Umbilical cord (tissue), 1 donor: ENCODE measurements at regions not wholly inside any gene's neighbourhood (a gene's known extent, or its start where the extent isn't known, plus 50 kb on each side); places are given as distances from the start of the nearest gene placed in this dataset.
"Not testable (repeated sequence)": the region's sequence is repeated elsewhere in the genome, so short reads cannot be mapped to it uniquely, and the experiment has no call there.

ENCODE experiments used
- DNase-seq: peaks from one replicate; pipeline ENCODE4 v3.0.0-alpha.2; 2015; ENCODE audit warnings: low spot score

GRCh38 chr7:114084002-114084471 lies 165.2 kb upstream of the PPP1R3A start:
- DNase-seq = no peak

DNA sequence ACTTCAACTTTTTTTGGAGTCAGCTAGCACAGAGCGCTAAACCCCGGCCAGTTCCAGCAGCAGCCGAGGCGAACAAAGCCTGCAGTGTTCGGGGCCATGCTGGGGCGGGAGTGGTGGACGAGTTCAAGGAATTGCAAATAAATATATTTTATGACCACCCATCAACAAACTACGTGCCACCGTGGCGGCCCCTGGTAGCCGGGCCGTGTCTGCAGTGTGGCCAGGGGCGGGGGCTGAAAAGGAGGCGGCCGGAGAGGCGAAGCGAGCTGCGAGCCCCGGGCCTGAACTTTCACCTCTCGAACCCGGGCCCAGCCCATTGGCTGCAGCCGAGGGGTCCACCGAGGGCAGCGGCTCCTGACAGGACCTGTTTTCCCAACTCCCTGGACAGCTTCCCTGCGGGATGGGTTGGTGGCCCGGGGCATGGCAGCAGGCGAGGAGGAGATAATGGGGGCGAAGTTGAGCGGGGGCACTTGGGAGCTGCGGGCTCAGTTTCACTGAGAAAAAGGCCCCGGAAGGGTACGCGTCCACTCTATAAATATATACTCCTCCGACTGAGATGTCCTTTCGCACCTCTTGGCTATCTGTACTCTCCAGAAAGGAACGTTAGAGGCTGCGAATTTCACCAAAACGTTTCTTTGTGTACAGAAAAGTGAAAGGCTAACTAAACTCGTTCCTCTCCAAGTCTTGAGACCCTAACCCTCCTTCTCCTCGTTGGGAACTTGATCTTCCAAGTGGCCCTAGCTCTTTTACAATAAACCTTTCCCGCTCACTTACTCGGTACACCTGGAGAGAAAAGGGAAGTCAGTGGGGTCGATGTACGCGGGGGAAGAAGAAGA lies 164.6 kb upstream of the PPP1R3A start:
- peak; percentile 19 for DNase-seq

- DNase-seq = peak; percentile 31
These were observed 163.9 kb upstream of the PPP1R3A start for GRCh38 chr7:114082642-114083165.

DNA sequence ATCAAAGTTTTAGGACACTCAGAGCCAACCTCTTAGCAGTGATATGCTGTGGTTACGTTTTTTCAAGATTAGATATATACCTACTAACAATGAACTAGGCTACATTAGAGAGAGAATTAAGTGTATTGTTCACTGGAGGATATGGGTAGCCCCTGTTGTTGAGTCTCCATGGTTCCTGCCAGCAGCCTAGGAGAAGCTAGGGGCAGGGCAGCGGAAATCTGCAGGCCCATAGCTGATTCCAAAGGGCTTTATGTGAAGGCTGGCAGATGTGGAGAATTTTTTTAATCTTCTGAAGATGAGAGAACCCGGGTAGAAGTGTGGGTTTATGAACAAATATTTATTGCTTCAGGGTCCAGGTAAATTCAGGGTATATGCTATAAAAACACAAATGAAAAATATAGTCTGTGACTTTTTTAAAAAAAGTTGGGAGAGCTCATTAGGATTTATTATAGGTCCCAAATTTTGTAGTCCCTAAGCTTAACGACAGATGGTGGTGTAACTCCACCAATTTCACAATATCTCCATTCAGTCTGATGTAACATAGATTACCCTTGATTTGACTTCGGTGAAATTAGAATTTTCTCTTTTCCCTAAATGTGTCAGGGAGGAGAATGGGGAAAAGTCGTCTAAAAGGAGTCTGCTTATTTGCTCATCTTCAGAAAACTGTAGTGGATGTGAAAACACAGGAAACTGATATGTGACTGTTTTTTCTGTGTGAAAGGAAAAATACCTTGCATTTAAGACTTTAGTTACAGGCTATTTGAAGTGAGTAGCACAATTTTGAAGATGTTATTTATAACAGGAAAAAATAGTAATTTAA lies 163.0 kb upstream of the PPP1R3A start:
- peak; percentile 77 for DNase-seq

GRCh38 chr7:114077158-114077524 lies 158.3 kb upstream of the PPP1R3A start:
- DNase-seq = not testable (repeated sequence)

DNA sequence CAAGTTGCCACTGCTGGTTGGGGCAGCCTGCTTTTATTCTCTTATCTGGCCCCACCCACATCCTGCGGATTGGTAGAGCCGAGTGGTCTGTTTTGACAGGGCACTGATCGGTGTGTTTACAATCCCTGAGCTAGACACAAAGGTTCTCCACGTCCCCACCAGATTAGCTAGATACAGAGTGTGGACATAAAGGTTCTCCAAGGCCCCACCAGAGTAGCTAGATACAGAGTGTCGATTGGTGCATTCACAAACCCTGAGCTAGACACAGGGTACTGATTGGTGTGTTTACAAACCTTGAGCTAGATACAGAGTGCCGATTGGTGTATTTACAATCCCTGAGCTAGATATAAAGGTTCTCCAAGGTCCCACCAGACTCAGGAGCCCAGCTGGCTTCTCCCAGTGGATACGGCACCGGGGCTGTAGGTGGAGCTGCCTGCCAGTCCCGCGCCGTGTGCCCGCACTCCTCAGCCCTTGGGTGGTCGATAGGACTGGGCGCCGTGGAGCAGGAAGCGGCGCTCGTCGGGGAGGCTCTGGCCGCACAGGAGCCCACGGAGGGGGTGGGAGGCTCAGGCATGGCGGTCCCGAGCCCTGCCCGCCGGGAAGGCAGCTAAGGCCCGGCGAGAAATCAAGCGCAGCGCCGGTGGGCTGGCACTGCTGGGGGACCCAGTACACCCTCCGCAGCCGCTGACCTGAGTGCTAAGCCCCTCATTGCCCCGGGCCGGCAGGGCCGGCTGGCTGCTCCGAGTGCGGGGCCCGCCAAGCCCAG lies 157.8 kb upstream of the PPP1R3A start:
- not testable (repeated sequence) for DNase-seq

- DNase-seq = no peak
These were observed 154.9 kb upstream of the PPP1R3A start for GRCh38 chr7:114073701-114074100.

DNA sequence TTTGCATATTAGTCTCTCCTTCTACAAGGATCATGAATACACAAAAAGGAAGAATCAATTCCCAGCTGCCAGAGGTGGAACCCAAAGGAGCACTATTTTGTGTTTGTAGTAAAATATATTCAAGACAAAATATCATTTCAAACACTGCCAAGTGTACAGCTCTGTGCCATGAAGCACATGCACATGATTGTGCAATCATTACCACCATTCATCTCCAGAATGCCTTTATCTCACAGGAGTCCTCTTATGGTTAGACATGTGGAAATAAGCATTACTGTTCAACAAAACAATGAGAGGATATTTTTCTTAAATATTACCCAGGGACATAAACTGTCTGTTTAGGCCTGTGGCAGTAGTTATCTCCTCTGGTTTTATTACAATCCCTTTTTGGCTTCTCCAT lies 151.4 kb upstream of the PPP1R3A start:
- DNase-seq = no peak

DNA sequence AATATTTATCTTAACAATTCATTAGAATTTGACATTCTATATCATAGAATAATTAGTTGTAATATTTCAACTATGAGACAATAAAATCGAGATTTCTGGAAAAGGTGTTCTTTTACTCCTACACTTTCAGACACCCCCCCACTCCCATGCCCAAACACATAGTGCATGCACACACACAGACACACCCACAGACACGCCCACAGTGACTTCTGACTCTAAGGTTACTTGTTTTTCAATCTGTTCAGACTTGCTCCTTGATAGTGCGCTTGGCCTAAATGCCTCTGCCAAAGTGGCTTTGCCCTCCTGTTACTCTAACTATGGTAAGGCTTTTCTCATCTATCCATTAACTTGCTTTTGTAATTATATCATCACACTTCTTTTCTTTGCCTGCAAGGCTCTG lies 144.0 kb upstream of the PPP1R3A start:
- no peak for DNase-seq

- DNase-seq = peak; percentile 17
These were observed 133.1 kb upstream of the PPP1R3A start for GRCh38 chr7:114051871-114052331.

DNA sequence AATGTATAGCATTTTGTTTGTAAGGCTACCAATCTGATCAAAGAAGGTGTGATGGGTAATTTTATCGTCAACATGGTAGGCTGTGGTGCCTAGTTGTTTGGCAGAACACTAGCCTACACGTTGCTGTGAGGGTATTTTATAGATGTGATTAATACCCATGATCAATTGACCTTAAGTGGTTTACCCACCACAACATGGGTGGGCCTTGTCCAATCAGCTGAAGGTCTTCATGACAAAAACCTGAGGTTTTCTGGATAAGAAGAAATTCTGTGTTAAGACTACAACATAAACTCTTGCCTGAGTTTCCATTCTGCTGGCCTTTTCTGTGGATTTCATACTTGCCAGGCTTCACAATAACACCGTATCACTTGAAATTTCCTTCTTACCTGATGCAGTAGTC lies 131.8 kb upstream of the PPP1R3A start:
- DNase-seq = no peak

GRCh38 chr7:114048386-114049235 lies 129.8 kb upstream of the PPP1R3A start:
- peak; percentile 14 for DNase-seq

DNA sequence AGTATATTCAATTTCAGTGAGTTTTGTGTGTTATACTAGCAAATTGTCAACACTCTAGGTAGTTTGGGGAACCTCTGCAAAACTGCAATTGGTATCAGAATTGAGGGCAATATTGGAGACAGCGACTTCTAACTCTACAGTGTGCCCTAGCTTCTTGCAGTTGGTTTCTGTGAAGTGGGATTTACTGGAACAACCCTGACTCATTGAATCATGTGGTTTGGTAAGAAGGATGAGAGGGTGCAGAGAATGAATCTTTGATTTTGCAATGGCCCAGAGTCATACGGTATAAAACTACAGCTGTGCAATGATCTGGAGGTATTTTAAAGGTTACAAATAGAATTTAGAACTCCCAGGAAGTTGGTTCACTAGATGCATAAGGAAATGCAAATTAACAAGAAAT lies 129.1 kb upstream of the PPP1R3A start:
- peak; percentile 11 for DNase-seq

DNA sequence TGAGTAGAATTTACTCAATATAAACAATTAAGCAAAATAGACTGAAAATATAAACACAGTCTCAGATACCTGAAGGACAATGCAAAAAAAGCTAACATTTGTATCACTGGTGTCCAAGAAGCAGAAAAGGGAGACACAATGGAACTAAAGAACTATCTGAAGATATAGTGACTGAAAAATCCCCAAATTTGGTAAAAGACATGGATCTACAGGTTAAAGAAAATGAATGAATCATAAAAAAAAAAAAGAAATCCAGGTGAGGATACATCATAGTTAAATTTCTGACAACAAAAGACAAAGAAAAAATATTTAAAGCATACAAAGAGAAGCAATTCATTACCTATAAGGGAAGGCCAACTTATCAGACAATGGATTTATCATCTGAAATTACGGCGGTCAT lies 114.7 kb upstream of the PPP1R3A start:
- DNase-seq = no peak

GRCh38 chr7:114026486-114027089 lies 107.8 kb upstream of the PPP1R3A start:
- peak; percentile 69 for DNase-seq

GRCh38 chr7:114021135-114021534 lies 102.3 kb upstream of the PPP1R3A start:
- no peak for DNase-seq

- no peak for DNase-seq
These were observed 89.9 kb upstream of the PPP1R3A start for GRCh38 chr7:114008696-114009095.

- peak; percentile 22 for DNase-seq
These were observed 88.6 kb upstream of the PPP1R3A start for GRCh38 chr7:114007386-114007785.

DNA sequence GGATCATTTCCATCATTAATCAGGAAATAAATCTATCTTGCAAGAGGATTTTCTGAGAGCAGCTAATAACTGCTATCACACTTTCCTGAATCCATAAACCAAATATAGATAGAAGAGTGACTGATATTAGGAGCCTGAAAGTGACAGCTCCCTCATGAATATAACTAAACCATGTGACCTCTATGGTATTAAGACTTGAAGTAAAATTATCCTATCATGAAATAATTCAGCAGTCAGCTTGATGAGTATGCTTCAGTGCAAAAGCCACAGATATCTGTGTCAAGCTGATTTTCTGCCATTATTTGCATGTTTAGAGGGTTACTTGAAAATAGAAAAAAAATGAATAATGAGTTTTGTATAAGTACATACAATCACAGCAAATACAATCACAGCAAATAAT lies 80.1 kb upstream of the PPP1R3A start:
- no peak for DNase-seq

GRCh38 chr7:113996405-113996804 lies 77.6 kb upstream of the PPP1R3A start:
- DNase-seq = no peak
